HCT116 (cell line): ENCODE measurements at regions not wholly inside any gene's neighbourhood (a gene's known extent, or its start where the extent isn't known, plus 50 kb on each side); places are given as distances from the start of the nearest gene placed in this dataset.

ENCODE experiments used
- ATF3 ChIP-seq: IDR thresholded peaks from 2 replicates; pipeline ENCODE4 v1.6.1; 2012
- CEBPB ChIP-seq: IDR thresholded peaks from 2 replicates; pipeline ENCODE4 v1.6.1; 2012; ENCODE audit warnings: low read depth
- CTCF ChIP-seq, 3 experiments: fragments of 200-600 bp in 1 of 3; sonication (generic) in 1 of 3; IDR thresholded peaks in 2 of 3; conservative IDR thresholded peaks in 1 of 3; 2 replicates each; pipeline ENCODE4 v1.5.1; 2012 to 2017; ENCODE audit warnings: low read depth in 2 of 3, low read length in 2 of 3, antibody characterized with exemption in 1 of 3, borderline replicate concordance in 1 of 3, control low read depth in 1 of 3, mild to moderate bottlenecking in 1 of 3, mixed read lengths in 1 of 3, mixed run types in 1 of 3, moderate library complexity in 1 of 3; ENCODE audit not compliant: insufficient read depth in 1 of 3
- EGR1 ChIP-seq: IDR thresholded peaks from 2 replicates; pipeline ENCODE4 v1.6.1; 2012; ENCODE audit warnings: low read depth
- EZH2 ChIP-seq: fragments of 200-600 bp; sonication (generic); IDR thresholded peaks from 2 replicates; pipeline ENCODE4 v1.6.1; 2017; ENCODE audit warnings: antibody characterized with exemption, mixed run types
- EZH2phosphoT487 ChIP-seq: fragments of 200-600 bp; IDR thresholded peaks from 2 replicates; pipeline ENCODE4 v1.6.1; 2018; ENCODE audit warnings: antibody characterized with exemption, borderline replicate concordance
- JUND ChIP-seq: IDR thresholded peaks from 2 replicates; pipeline ENCODE4 v1.6.1; 2012
- MAX ChIP-seq: IDR thresholded peaks from 2 replicates; pipeline ENCODE4 v1.6.1; 2012
- POLR2A ChIP-seq: IDR thresholded peaks from 2 replicates; pipeline ENCODE4 v1.7.0; 2011; ENCODE audit warnings: borderline replicate concordance; ENCODE audit not compliant: insufficient read depth, insufficient read length; ENCODE audit errors: extremely low read depth
- POLR2AphosphoS5 ChIP-seq: IDR thresholded peaks from 2 replicates; pipeline ENCODE4 v1.6.1; 2011; ENCODE audit warnings: mild to moderate bottlenecking, low read depth, low read length, moderate library complexity
- SIN3A ChIP-seq: IDR thresholded peaks from 2 replicates; pipeline ENCODE4 v1.6.1; 2012; ENCODE audit warnings: low read depth
- SRF ChIP-seq: IDR thresholded peaks from 2 replicates; pipeline ENCODE4 v1.6.1; 2012; ENCODE audit warnings: low read depth
- TCF7L2 ChIP-seq: IDR thresholded peaks from 2 replicates; pipeline ENCODE4 v1.7.0; 2011; ENCODE audit warnings: borderline replicate concordance, inconsistent platforms; ENCODE audit not compliant: insufficient read depth, insufficient read length; ENCODE audit errors: extremely low read depth
- ZNF274 ChIP-seq: fragments of 200-500 bp; sonication (Bioruptor generic); IDR thresholded peaks from 2 replicates; pipeline ENCODE4 v1.6.1; 2014; ENCODE audit warnings: mild to moderate bottlenecking, low read depth, low read length, inconsistent platforms

- TF ChIP-seq CTCF (IDR thresholded peaks at IDR 0.05 in 2 of 3, conservative IDR thresholded peaks at IDR 0.05 in 1 of 3; ENCODE audit: borderline replicate concordance in 1 of 3, insufficient read depth in 1 of 3, low read depth in 2 of 3, low read length in 2 of 3) (no peak), TCF7L2 (no peak), POLR2A (no peak), EGR1 (no peak), CEBPB (no peak), SRF (no peak), ATF3 (no peak), JUND (no peak), SIN3A (no peak), MAX (no peak), POLR2AphosphoS5 (no peak), EZH2phosphoT487 (no peak), EZH2 (no peak), ZNF274 (no peak)
Observed at GRCh38 chr19:46955813-46956371, 63.7 kb upstream of the NPAS1 start.
